CD4-positive, alpha-beta T cell (primary cell): ENCODE measurements at regions not wholly inside any gene's neighbourhood (a gene's known extent, or its start where the extent isn't known, plus 50 kb on each side); places are given as distances from the start of the nearest gene placed in this dataset.

Experiments
- ATAC-seq: fragments of 200-7000 bp; cut with Tn5 transposase; one replicate; pipeline ENCODE4 v1.10.0; 2022; ENCODE audit warnings: mild to moderate bottlenecking; ENCODE audit not compliant: poor library complexity
- CTCF ChIA-PET: fragments of 350-600 bp; sonication (Branson Sonifier 250); formaldehyde crosslinking; loops from one replicate; lab custom pipeline; 2021; ENCODE audit warnings: antibody characterized with exemption, inconsistent platforms; lab: Charles Lee
- POLR2A ChIA-PET: fragments of 350-600 bp; sonication (Branson Sonifier 250); formaldehyde crosslinking; loops from one replicate; lab custom pipeline; 2021; ENCODE audit warnings: antibody characterized with exemption, inconsistent platforms; lab: Charles Lee
- DNase-seq, 14 experiments: peaks; one replicate each; pipeline ENCODE4 v3.0.0-alpha.2; 2013 to 2020; ENCODE audit warnings: mixed read lengths in 2 of 14
- H3K27ac ChIP-seq, 2 donors: one replicate each; pipeline versions ENCODE4 v1.5.1 to v1.7.0; 2013; ENCODE audit warnings: low read length in 2 of 2, low read depth in 1 of 2, mild to moderate bottlenecking in 1 of 2
- H3K27me3 ChIP-seq, 2 experiments: 1 replicate in 1 of 2; 2 replicates in 1 of 2; pipeline versions ENCODE4 v1.6.1 to v1.7.0; 2013; ENCODE audit warnings: low read length in 2 of 2, control low read depth in 1 of 2, mild to moderate bottlenecking in 1 of 2, moderate library complexity in 1 of 2; ENCODE audit not compliant: insufficient read depth in 2 of 2, control insufficient read depth in 1 of 2
- H3K36me3 ChIP-seq: one replicate; pipeline ENCODE4 v1.6.1; 2013; ENCODE audit warnings: low read length, control low read depth; ENCODE audit not compliant: insufficient read depth
- H3K4me1 ChIP-seq: one replicate; pipeline ENCODE4 v1.6.1; 2013; ENCODE audit warnings: low read length, control low read depth; ENCODE audit not compliant: insufficient read depth
- H3K4me3 ChIP-seq: one replicate; pipeline ENCODE4 v1.5.1; 2013; ENCODE audit warnings: mild to moderate bottlenecking, low read length, moderate library complexity
- H3K9me3 ChIP-seq, 2 experiments: 1 replicate in 1 of 2; 2 replicates in 1 of 2; pipeline versions ENCODE4 v1.6.1 to v1.7.0; 2013; ENCODE audit warnings: low read length in 2 of 2, mild to moderate bottlenecking in 2 of 2, control low read depth in 1 of 2, moderate library complexity in 1 of 2; ENCODE audit not compliant: control insufficient read depth in 1 of 2, insufficient read depth in 1 of 2
- H3K27ac Mint-ChIP-seq: one replicate; pipeline ENCODE4 v1.8.0; 2020; ENCODE audit warnings: mixed read lengths
- H3K27me3 Mint-ChIP-seq: one replicate; pipeline ENCODE4 v1.8.0; 2021; ENCODE audit warnings: mixed read lengths
- H3K36me3 Mint-ChIP-seq: one replicate; pipeline ENCODE4 v1.8.0; 2021; ENCODE audit warnings: low read depth, mixed read lengths
- H3K4me1 Mint-ChIP-seq: one replicate; pipeline ENCODE4 v1.8.0; 2021; ENCODE audit warnings: low read depth, mixed read lengths
- H3K4me3 Mint-ChIP-seq: one replicate; pipeline ENCODE4 v1.8.0; 2020; ENCODE audit warnings: mild to moderate bottlenecking, mixed read lengths
- H3K9me3 Mint-ChIP-seq: one replicate; pipeline ENCODE4 v1.8.0; 2020; ENCODE audit warnings: mixed read lengths
- intact Hi-C, 2 experiments: fragments of 100-400 bp; cut with DNase I in 1 of 2; cut with micrococcal nuclease in 1 of 2; formaldehyde crosslinking; loops; one replicate each; pipeline versions ENCODE4 v1.15.1 to v1.9.0; 2023 to 2025; cut with DNase I, micrococcal nuclease
- TF ChIP-seq, protein P1 (sequence below): fragments of 200-600 bp; IDR thresholded peaks from one replicate; pipeline ENCODE4 v1.8.0; 2022; ENCODE audit warnings: antibody characterized with exemption, mild to moderate bottlenecking

DNA sequence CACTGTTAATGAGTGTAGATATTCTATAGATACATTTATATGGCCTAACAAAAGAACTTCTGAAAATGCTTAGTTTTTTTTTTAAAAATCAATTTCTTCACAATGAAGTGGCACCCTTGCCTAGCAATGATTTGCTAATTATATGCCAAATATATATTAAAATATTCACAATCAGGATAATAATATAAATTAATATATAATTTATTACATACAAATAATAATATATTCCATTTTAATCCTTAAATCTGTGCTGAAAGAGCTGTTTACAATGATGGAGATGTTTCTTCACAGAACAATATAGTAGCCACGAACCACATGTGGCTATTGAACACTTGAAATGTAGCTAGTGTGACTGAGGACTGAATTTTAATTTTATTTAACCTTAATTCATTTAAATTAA, 648.4 kb upstream of the GBE1 start:
- Mint-ChIP-seq H3K27ac (no peak overlapping the region), H3K27me3 (no peaks in the 10 kb centered on the region), H3K9me3 (peaks cover 2% of the 10 kb centered on the region), H3K4me3 (no peak overlapping the region), H3K4me1 (no peaks in the 10 kb centered on the region), H3K36me3 (no peaks in the 10 kb centered on the region)
- no peak for ATAC-seq
- DNase-seq = no peak
- TF ChIP-seq, protein P1, sequence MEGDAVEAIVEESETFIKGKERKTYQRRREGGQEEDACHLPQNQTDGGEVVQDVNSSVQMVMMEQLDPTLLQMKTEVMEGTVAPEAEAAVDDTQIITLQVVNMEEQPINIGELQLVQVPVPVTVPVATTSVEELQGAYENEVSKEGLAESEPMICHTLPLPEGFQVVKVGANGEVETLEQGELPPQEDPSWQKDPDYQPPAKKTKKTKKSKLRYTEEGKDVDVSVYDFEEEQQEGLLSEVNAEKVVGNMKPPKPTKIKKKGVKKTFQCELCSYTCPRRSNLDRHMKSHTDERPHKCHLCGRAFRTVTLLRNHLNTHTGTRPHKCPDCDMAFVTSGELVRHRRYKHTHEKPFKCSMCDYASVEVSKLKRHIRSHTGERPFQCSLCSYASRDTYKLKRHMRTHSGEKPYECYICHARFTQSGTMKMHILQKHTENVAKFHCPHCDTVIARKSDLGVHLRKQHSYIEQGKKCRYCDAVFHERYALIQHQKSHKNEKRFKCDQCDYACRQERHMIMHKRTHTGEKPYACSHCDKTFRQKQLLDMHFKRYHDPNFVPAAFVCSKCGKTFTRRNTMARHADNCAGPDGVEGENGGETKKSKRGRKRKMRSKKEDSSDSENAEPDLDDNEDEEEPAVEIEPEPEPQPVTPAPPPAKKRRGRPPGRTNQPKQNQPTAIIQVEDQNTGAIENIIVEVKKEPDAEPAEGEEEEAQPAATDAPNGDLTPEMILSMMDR = no peak
- no peak overlapping the region for H3K4me3 ChIP-seq
- no peaks in the 10 kb centered on the region for H3K4me1 ChIP-seq
- intact Hi-C loops = no loop called here
- H3K27me3 ChIP-seq = no peaks in the 10 kb centered on the region
- H3K27ac ChIP-seq = no peak overlapping the region
- H3K9me3 ChIP-seq = no peaks in the 10 kb centered on the region
- POLR2A ChIA-PET = no interaction called here
- CTCF ChIA-PET = no interaction called here
- no peaks in the 10 kb centered on the region for H3K36me3 ChIP-seq

DNA sequence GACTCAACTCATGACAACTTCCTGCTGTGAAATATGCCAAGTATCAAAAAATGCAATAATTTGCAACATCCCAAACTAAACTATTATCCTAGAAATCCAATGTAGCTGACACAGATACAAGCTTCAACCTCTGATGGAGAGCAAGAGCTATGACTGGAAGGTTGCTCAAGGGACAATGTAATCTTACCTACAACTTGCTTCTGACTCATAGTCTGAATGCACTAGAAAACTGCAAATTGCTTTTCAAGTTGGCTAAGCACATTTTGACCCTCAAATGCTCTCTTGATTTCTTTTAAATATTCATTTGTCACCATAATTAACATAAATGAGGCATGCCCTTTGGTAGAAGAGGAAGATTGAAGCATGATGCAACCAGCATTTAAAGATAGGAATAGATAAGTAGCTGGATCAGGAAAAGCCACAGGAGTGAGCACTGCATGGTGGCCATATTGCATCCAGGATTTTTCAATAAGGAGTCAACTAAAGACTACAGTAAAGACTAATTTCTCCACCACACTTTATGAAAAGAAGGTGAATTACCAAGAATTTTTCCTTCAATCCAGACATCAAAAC, 630.8 kb upstream of the GBE1 start:
- no peaks in the 10 kb centered on the region for H3K4me1 Mint-ChIP-seq
- ChIA-PET CTCF (no interaction called here), POLR2A (no interaction called here)
- H3K36me3 ChIP-seq = no peaks in the 10 kb centered on the region
- no peaks in the 10 kb centered on the region for H3K27me3 Mint-ChIP-seq
- TF ChIP-seq, protein P1 = no peak
- H3K9me3 Mint-ChIP-seq = peaks cover 2% of the 10 kb centered on the region
- H3K27ac Mint-ChIP-seq = no peak overlapping the region
- no peak overlapping the region for H3K4me3 Mint-ChIP-seq
- H3K27me3 ChIP-seq = no peaks in the 10 kb centered on the region
- H3K36me3 Mint-ChIP-seq = no peaks in the 10 kb centered on the region
- no peak for DNase-seq
- H3K27ac ChIP-seq = no peak overlapping the region
- intact Hi-C loops = no loop called here
- peaks cover 2 to 9% of the 10 kb centered on the region in 2 experiments for H3K9me3 ChIP-seq
- H3K4me1 ChIP-seq = no peaks in the 10 kb centered on the region
- H3K4me3 ChIP-seq = no peak overlapping the region
- no peak for ATAC-seq

DNA sequence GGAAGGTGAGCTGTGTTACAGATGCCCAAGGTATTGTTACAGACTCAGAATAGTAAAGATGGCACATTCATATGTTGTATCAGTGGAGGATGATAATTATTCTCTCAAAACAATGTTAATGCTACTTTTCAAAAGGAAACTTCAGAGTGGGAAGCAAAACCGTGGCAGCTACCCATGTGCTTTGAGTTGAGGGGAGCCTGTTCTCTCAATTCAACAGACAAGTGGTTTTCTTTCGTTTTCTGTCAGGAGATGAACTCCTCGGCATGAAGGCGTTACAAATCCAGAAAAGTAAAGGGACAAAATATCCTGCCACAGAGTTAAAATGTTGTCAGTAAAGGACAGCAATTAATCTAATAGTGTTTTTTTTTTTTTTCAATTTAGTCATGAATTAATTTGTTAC, 629.4 kb upstream of the GBE1 start:
- TF ChIP-seq, protein P1 = no peak
- CTCF ChIA-PET = no interaction called here
- Histone ChIP-seq H3K9me3 (peaks cover under 1 to 9% of the 10 kb centered on the region in 2 experiments), H3K27me3 (no peaks in the 10 kb centered on the region), H3K4me1 (no peaks in the 10 kb centered on the region), H3K27ac (no peak overlapping the region), H3K4me3 (no peak overlapping the region), H3K36me3 (no peaks in the 10 kb centered on the region)
- no peak overlapping the region for H3K4me3 Mint-ChIP-seq
- H3K36me3 Mint-ChIP-seq = no peaks in the 10 kb centered on the region
- intact Hi-C loops = no loop called here
- peaks cover 2% of the 10 kb centered on the region for H3K9me3 Mint-ChIP-seq
- H3K4me1 Mint-ChIP-seq = no peaks in the 10 kb centered on the region
- ATAC-seq (no peak), DNase-seq (no peak)
- POLR2A ChIA-PET = no interaction called here
- no peak overlapping the region for H3K27ac Mint-ChIP-seq
- no peaks in the 10 kb centered on the region for H3K27me3 Mint-ChIP-seq
